ENCODE measurements at regions not wholly inside any gene's neighbourhood (a gene's known extent, or its start where the extent isn't known, plus 50 kb on each side); places are given as distances from the start of the nearest gene placed in this dataset.

DNA sequence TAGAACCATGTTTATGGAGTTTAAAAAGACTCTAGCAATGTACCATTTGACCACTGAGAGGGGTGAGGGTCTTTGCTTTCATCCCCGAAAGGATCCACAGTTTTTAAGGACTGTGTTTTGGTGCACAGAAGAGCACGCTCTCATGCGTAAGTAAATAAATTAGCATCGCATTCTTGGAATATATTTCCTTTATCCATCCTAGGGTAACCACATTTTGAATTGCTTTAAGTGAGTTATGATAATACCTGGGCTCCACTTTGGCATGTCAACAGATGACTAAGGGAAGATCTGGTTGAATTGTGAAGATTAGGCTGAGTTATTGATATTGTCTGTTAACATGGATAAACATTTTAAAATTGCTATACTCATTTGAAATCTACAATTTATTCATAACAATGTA lies 89.4 kb upstream of the EDIL3 start:
- Histone ChIP-seq H4K20me1 (ENCODE audit: insufficient read depth) (no peaks in the 10 kb centered on the region), H3K27ac (ENCODE audit: low read length) (no peak overlapping the region), H3K36me3 (ENCODE audit: insufficient read depth, low read length) (no peaks in the 10 kb centered on the region), H3K27me3 (ENCODE audit: insufficient read depth, low read depth, low read length) (no peaks in the 10 kb centered on the region), H3K4me3 (ENCODE audit: low read length) (no peak overlapping the region), H3K9me2 (ENCODE audit: insufficient read depth, low read length) (no peaks in the 10 kb centered on the region), H3K9me3 (ENCODE audit: low read length) (no peaks in the 10 kb centered on the region), H2AFZ (ENCODE audit: low read depth, low read length) (no peak overlapping the region), H3K79me2 (replicated peaks; ENCODE audit: insufficient read depth, low read length) (no peaks in the 10 kb centered on the region), H3K9ac (ENCODE audit: low read length) (no peak overlapping the region), H3K4me2 (ENCODE audit: low read length) (no peak overlapping the region), H3F3A (ENCODE audit: insufficient read depth, low read length, poor library complexity, severe bottlenecking) (no peaks in the 10 kb centered on the region)
- TF ChIP-seq, protein P1, sequence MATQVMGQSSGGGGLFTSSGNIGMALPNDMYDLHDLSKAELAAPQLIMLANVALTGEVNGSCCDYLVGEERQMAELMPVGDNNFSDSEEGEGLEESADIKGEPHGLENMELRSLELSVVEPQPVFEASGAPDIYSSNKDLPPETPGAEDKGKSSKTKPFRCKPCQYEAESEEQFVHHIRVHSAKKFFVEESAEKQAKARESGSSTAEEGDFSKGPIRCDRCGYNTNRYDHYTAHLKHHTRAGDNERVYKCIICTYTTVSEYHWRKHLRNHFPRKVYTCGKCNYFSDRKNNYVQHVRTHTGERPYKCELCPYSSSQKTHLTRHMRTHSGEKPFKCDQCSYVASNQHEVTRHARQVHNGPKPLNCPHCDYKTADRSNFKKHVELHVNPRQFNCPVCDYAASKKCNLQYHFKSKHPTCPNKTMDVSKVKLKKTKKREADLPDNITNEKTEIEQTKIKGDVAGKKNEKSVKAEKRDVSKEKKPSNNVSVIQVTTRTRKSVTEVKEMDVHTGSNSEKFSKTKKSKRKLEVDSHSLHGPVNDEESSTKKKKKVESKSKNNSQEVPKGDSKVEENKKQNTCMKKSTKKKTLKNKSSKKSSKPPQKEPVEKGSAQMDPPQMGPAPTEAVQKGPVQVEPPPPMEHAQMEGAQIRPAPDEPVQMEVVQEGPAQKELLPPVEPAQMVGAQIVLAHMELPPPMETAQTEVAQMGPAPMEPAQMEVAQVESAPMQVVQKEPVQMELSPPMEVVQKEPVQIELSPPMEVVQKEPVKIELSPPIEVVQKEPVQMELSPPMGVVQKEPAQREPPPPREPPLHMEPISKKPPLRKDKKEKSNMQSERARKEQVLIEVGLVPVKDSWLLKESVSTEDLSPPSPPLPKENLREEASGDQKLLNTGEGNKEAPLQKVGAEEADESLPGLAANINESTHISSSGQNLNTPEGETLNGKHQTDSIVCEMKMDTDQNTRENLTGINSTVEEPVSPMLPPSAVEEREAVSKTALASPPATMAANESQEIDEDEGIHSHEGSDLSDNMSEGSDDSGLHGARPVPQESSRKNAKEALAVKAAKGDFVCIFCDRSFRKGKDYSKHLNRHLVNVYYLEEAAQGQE (IDR thresholded peaks at IDR 0.05; ENCODE audit: borderline replicate concordance), result no peak
- TF ChIP-seq EP300 (conservative IDR thresholded peaks at IDR 0.05; ENCODE audit: poor library complexity, severe bottlenecking) (no peak), SMC3 (conservative IDR thresholded peaks at IDR 0.05; ENCODE audit: poor library complexity) (no peak), CTCF (IDR thresholded peaks at IDR 0.05; ENCODE audit: poor library complexity, severe bottlenecking) (no peak), RAD21 (conservative IDR thresholded peaks at IDR 0.05) (no peak), EZH2 (IDR thresholded peaks at IDR 0.05; ENCODE audit: borderline replicate concordance, insufficient read depth, low read length, poor library complexity, severe bottlenecking) (no peak), MXI1 (conservative IDR thresholded peaks at IDR 0.05; ENCODE audit: poor library complexity, severe bottlenecking) (no peak), POLR2AphosphoS5 (IDR thresholded peaks at IDR 0.05) (no peak), TAF1 (IDR thresholded peaks at IDR 0.05; ENCODE audit: low read depth) (no peak)

DNA sequence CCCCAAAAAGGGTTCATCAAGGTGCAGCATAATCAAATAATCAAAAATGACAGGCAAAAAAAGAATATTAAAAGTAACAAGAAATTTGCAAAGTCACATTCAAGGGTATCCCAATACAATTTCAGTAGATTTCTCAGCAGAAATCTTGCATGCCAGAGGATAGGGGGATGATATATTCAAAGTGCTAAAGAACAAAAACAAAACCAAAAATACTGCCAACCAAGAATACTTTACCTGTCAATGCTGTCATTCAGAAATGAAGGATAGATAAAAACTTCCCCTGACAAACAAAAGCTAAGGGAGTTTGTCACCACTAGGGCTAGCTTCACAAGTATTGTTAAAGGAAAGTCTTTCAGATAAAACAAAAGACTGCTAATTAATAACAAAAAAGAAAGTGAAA lies 68.7 kb upstream of the EDIL3 start:
- Histone ChIP-seq H3K9ac (ENCODE audit: low read length) (no peak overlapping the region), H3K9me3 (ENCODE audit: low read length) (peaks cover 6% of the 10 kb centered on the region), H3K27ac (ENCODE audit: low read length) (no peak overlapping the region), H3F3A (ENCODE audit: insufficient read depth, low read length, poor library complexity, severe bottlenecking) (no peaks in the 10 kb centered on the region), H2AFZ (ENCODE audit: low read depth, low read length) (no peak overlapping the region), H3K4me3 (ENCODE audit: low read length) (no peak overlapping the region), H3K27me3 (ENCODE audit: insufficient read depth, low read depth, low read length) (no peaks in the 10 kb centered on the region), H4K20me1 (ENCODE audit: insufficient read depth) (no peaks in the 10 kb centered on the region), H3K4me2 (ENCODE audit: low read length) (no peak overlapping the region), H3K36me3 (ENCODE audit: insufficient read depth, low read length) (no peaks in the 10 kb centered on the region), H3K9me2 (ENCODE audit: insufficient read depth, low read length) (no peaks in the 10 kb centered on the region), H3K79me2 (replicated peaks; ENCODE audit: insufficient read depth, low read length) (no peaks in the 10 kb centered on the region)
- TF ChIP-seq EP300 (conservative IDR thresholded peaks at IDR 0.05; ENCODE audit: poor library complexity, severe bottlenecking) (no peak), RAD21 (conservative IDR thresholded peaks at IDR 0.05) (no peak), MXI1 (conservative IDR thresholded peaks at IDR 0.05; ENCODE audit: poor library complexity, severe bottlenecking) (no peak), POLR2AphosphoS5 (IDR thresholded peaks at IDR 0.05) (no peak), CTCF (IDR thresholded peaks at IDR 0.05; ENCODE audit: poor library complexity, severe bottlenecking) (no peak)

Data from neural cell (in vitro differentiated cells).